ENCODE measurements at regions not wholly inside any gene's neighbourhood (a gene's known extent, or its start where the extent isn't known, plus 50 kb on each side); places are given as distances from the start of the nearest gene placed in this dataset.

GRCh38 chr3:18124501-18124900 is 300.6 kb downstream of the SATB1 start:
- POLR2A ChIA-PET, result no interaction called here
- CTCF ChIA-PET, result no interaction called here
- no peaks in the 10 kb centered on the region for H3K4me1 Mint-ChIP-seq (ENCODE audit: low read depth)

GRCh38 chr3:18122264-18122663 is 302.9 kb downstream of the SATB1 start:
- Histone ChIP-seq H3K4me1 (ENCODE audit: insufficient read depth, low read length) (no peaks in the 10 kb centered on the region), H3K4me3 (ENCODE audit: low read length) (no peak overlapping the region), H3K9me3 (ENCODE audit: control insufficient read depth in 1 of 2, insufficient read depth in 1 of 2, low read length in 2 of 2) (peaks cover 0 to 4% of the 10 kb centered on the region in 2 experiments), H3K27me3 (ENCODE audit: control insufficient read depth in 1 of 2, insufficient read depth in 2 of 2, low read length in 2 of 2) (no peaks in the 10 kb centered on the region), H3K36me3 (ENCODE audit: insufficient read depth, low read length) (no peaks in the 10 kb centered on the region), H3K27ac (ENCODE audit: low read depth in 1 of 2, low read length in 2 of 2) (no peak overlapping the region)
- H3K27ac Mint-ChIP-seq, result no peak overlapping the region
- H3K4me3 Mint-ChIP-seq, result no peak overlapping the region
- no peaks in the 10 kb centered on the region for H3K4me1 Mint-ChIP-seq (ENCODE audit: low read depth)
- intact Hi-C loops (cut with DNase I, micrococcal nuclease), result no loop called here
- DNase-seq, result no peak
- H3K36me3 Mint-ChIP-seq (ENCODE audit: low read depth), result no peaks in the 10 kb centered on the region
- H3K27me3 Mint-ChIP-seq, result no peaks in the 10 kb centered on the region
- ChIA-PET POLR2A (no interaction called here), CTCF (no interaction called here)
- H3K9me3 Mint-ChIP-seq, result no peaks in the 10 kb centered on the region
- no peak for TF ChIP-seq CTCF (IDR thresholded peaks at IDR 0.05)
- ATAC-seq (ENCODE audit: poor library complexity), result no peak

More at GRCh38 chr3:18124501-18124900, 300.6 kb downstream of the SATB1 start:
- no peaks in the 10 kb centered on the region for H3K4me1 ChIP-seq (ENCODE audit: insufficient read depth, low read length)
- Mint-ChIP-seq H3K4me3 (no peak overlapping the region), H3K27ac (no peak overlapping the region), H3K36me3 (ENCODE audit: low read depth) (no peaks in the 10 kb centered on the region), H3K27me3 (no peaks in the 10 kb centered on the region), H3K9me3 (no peaks in the 10 kb centered on the region)
- no peak for TF ChIP-seq CTCF (IDR thresholded peaks at IDR 0.05)
- DNase-seq (no peak), ATAC-seq (ENCODE audit: poor library complexity) (no peak)
- no peaks in the 10 kb centered on the region for H3K27me3 ChIP-seq (ENCODE audit: control insufficient read depth in 1 of 2, insufficient read depth in 2 of 2, low read length in 2 of 2)
- intact Hi-C loops (cut with DNase I, micrococcal nuclease), result no loop called here
- no peaks in the 10 kb centered on the region for H3K36me3 ChIP-seq (ENCODE audit: insufficient read depth, low read length)
- H3K4me3 ChIP-seq (ENCODE audit: low read length), result no peak overlapping the region
- no peaks in the 10 kb centered on the region for H3K9me3 ChIP-seq (ENCODE audit: control insufficient read depth in 1 of 2, insufficient read depth in 1 of 2, low read length in 2 of 2)
- no peak overlapping the region for H3K27ac ChIP-seq (ENCODE audit: low read depth in 1 of 2, low read length in 2 of 2)

GRCh38 chr3:18121020-18121419 is 304.1 kb downstream of the SATB1 start:
- no peak for TF ChIP-seq CTCF (IDR thresholded peaks at IDR 0.05)
- Mint-ChIP-seq H3K4me1 (ENCODE audit: low read depth) (no peaks in the 10 kb centered on the region), H3K4me3 (no peak overlapping the region), H3K36me3 (ENCODE audit: low read depth) (no peaks in the 10 kb centered on the region), H3K9me3 (no peaks in the 10 kb centered on the region), H3K27ac (no peak overlapping the region), H3K27me3 (no peaks in the 10 kb centered on the region)
- H3K36me3 ChIP-seq (ENCODE audit: insufficient read depth, low read length), result no peaks in the 10 kb centered on the region
- intact Hi-C loops (cut with DNase I, micrococcal nuclease), result no loop called here
- no peak overlapping the region for H3K4me3 ChIP-seq (ENCODE audit: low read length)
- H3K9me3 ChIP-seq (ENCODE audit: control insufficient read depth in 1 of 2, insufficient read depth in 1 of 2, low read length in 2 of 2), result peaks cover 0 to 4% of the 10 kb centered on the region in 2 experiments
- CTCF ChIA-PET, result interaction anchor here (0.8 kb wide), 1 partner anchor 14 kb away, joined by 3 read pairs; no protein-coding TSS in a partner anchor
- DNase-seq (no peak), ATAC-seq (ENCODE audit: poor library complexity) (no peak)
- H3K4me1 ChIP-seq (ENCODE audit: insufficient read depth, low read length), result no peaks in the 10 kb centered on the region
- no peak overlapping the region for H3K27ac ChIP-seq (ENCODE audit: low read depth in 1 of 2, low read length in 2 of 2)
- POLR2A ChIA-PET, result no interaction called here
- no peaks in the 10 kb centered on the region for H3K27me3 ChIP-seq (ENCODE audit: control insufficient read depth in 1 of 2, insufficient read depth in 2 of 2, low read length in 2 of 2)
